ENCODE measurements at regions not wholly inside any gene's neighbourhood (a gene's known extent, or its start where the extent isn't known, plus 50 kb on each side); places are given as distances from the start of the nearest gene placed in this dataset.
"Not testable (repeated sequence)": the region's sequence is repeated elsewhere in the genome, so short reads cannot be mapped to it uniquely, and the experiment has no call there.

DNA sequence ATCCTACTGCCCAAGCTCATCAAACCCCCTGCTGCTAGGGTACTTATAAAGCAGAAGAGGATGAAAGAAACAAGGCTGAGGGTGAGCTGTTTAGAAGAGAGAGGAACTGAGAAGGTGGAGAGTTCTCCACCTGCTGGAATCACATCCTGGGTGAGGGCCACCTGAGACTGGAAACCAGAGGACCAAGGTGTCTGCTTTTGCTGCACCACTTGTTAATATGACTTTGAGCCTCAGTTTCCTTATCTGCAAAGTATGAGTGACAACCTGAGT lies 203.2 kb upstream of the SSTR1 start:
- Histone ChIP-seq H3K4me2 (ENCODE audit: insufficient read depth, low read length) (no peak overlapping the region), H3K36me3 (ENCODE audit: insufficient read depth, low read length) (no peaks in the 10 kb centered on the region), H2AFZ (ENCODE audit: low read length) (no peak overlapping the region), H3K9me3 (ENCODE audit: low read depth, low read length) (peaks cover 2% of the 10 kb centered on the region), H3K4me3 (ENCODE audit: insufficient read depth, low read length) (no peak overlapping the region), H3K27me3 (ENCODE audit: insufficient read depth, low read length) (no peaks in the 10 kb centered on the region), H3K79me2 (ENCODE audit: insufficient read depth, low read length) (no peaks in the 10 kb centered on the region), H3K4me1 (ENCODE audit: insufficient read depth, low read length) (no peaks in the 10 kb centered on the region), H4K20me1 (ENCODE audit: insufficient read depth, low read length) (no peaks in the 10 kb centered on the region), H3K27ac (ENCODE audit: low read depth, low read length) (no peak overlapping the region)
- no peak for DNase-seq (ENCODE audit: insufficient read length, low spot score, missing footprints)
- TF ChIP-seq, protein P1, sequence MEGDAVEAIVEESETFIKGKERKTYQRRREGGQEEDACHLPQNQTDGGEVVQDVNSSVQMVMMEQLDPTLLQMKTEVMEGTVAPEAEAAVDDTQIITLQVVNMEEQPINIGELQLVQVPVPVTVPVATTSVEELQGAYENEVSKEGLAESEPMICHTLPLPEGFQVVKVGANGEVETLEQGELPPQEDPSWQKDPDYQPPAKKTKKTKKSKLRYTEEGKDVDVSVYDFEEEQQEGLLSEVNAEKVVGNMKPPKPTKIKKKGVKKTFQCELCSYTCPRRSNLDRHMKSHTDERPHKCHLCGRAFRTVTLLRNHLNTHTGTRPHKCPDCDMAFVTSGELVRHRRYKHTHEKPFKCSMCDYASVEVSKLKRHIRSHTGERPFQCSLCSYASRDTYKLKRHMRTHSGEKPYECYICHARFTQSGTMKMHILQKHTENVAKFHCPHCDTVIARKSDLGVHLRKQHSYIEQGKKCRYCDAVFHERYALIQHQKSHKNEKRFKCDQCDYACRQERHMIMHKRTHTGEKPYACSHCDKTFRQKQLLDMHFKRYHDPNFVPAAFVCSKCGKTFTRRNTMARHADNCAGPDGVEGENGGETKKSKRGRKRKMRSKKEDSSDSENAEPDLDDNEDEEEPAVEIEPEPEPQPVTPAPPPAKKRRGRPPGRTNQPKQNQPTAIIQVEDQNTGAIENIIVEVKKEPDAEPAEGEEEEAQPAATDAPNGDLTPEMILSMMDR (IDR thresholded peaks at IDR 0.05; ENCODE audit: extremely low read depth, low read depth, low read length): no peak

DNA sequence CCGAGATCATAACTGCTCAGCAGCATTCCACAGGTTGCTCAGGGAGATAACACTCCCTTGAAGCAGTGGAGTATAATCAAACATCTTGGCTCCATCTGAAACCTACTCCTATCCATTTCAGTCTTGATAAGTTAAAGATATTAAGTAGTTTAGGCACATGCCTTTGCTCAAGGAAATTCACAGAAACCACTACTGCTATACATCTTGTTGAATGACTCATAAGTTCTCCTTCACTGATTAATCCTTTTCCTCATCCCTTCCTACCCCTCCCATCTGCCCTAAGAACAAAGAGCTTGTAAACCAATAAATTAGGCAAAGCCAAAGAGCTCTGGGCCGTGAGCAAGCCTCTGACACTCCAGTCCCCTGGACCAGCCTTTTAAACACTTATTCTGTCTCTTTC lies 196.5 kb upstream of the SSTR1 start:
- DNase-seq (ENCODE audit: insufficient read length, low spot score, missing footprints); H3K27me3 ChIP-seq (ENCODE audit: insufficient read depth, low read length); H2AFZ ChIP-seq (ENCODE audit: low read length): not testable (repeated sequence)

DNA sequence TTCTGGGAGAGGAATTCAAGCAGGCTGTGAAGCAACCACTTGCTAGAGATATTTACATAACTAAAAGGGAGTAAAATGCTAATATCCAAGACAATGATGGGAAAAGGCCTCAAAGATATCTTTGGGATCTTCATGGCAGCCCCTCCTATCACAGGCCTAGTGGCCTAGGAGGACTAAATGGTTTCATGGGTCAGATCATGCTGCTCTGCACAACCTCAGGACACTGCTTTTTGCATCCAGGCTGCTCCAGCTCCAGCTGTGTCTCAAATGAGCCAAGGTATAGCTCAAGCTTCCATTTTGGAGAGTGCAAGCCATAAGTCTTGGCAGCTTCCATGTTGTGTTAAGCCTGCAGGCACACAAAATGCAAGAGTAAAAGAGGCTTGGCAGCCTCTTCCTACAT lies 195.6 kb upstream of the SSTR1 start:
- no peaks in the 10 kb centered on the region for H3K36me3 ChIP-seq (ENCODE audit: insufficient read depth, low read length)
- peaks cover 5% of the 10 kb centered on the region for H3K9me3 ChIP-seq (ENCODE audit: low read depth, low read length)
- no peak overlapping the region for H3K4me3 ChIP-seq (ENCODE audit: insufficient read depth, low read length)
- H3K79me2 ChIP-seq (ENCODE audit: insufficient read depth, low read length): no peaks in the 10 kb centered on the region
- H3K27me3 ChIP-seq (ENCODE audit: insufficient read depth, low read length): no peaks in the 10 kb centered on the region
- DNase-seq (ENCODE audit: insufficient read length, low spot score, missing footprints): no peak
- H3K4me2 ChIP-seq (ENCODE audit: insufficient read depth, low read length): no peak overlapping the region
- no peaks in the 10 kb centered on the region for H3K4me1 ChIP-seq (ENCODE audit: insufficient read depth, low read length)
- H3K27ac ChIP-seq (ENCODE audit: low read depth, low read length): no peak overlapping the region
- TF ChIP-seq, protein P1 (IDR thresholded peaks at IDR 0.05; ENCODE audit: extremely low read depth, low read depth, low read length): no peak
- no peak overlapping the region for H2AFZ ChIP-seq (ENCODE audit: low read length)
- H4K20me1 ChIP-seq (ENCODE audit: insufficient read depth, low read length): no peaks in the 10 kb centered on the region

More for the DNA sequence above, 196.5 kb upstream of the SSTR1 start:
- not testable (repeated sequence) for H4K20me1 ChIP-seq (ENCODE audit: insufficient read depth, low read length); H3K36me3 ChIP-seq (ENCODE audit: insufficient read depth, low read length); H3K27ac ChIP-seq (ENCODE audit: low read depth, low read length); H3K79me2 ChIP-seq (ENCODE audit: insufficient read depth, low read length); H3K4me3 ChIP-seq (ENCODE audit: insufficient read depth, low read length); H3K9me3 ChIP-seq (ENCODE audit: low read depth, low read length); H3K4me2 ChIP-seq (ENCODE audit: insufficient read depth, low read length); H3K4me1 ChIP-seq (ENCODE audit: insufficient read depth, low read length)

DNA sequence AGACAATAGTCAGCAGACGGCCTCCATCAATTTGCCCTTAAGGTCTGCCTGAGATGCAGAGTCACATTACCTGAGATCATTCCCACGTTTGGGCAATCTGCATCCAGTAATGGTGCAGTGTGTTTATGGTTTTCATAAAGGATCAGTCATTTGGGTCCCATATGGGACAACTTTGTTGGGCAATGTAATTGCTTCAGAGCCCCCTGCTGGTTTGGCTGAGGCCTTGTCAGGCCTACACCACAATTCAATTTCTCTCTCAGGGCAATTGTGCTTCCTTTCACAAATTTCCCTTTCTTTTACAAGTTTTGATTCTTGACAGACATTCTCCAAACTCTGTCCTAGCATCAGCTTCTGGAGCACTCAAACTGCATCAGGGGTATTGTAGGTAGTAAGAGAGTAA lies 191.2 kb upstream of the SSTR1 start:
- Histone ChIP-seq H3K27ac (ENCODE audit: low read depth, low read length) (no peak overlapping the region), H3K4me3 (ENCODE audit: insufficient read depth, low read length) (no peak overlapping the region), H3K4me2 (ENCODE audit: insufficient read depth, low read length) (no peak overlapping the region), H3K79me2 (ENCODE audit: insufficient read depth, low read length) (no peaks in the 10 kb centered on the region), H4K20me1 (ENCODE audit: insufficient read depth, low read length) (no peaks in the 10 kb centered on the region), H3K4me1 (ENCODE audit: insufficient read depth, low read length) (no peaks in the 10 kb centered on the region), H3K9me3 (ENCODE audit: low read depth, low read length) (peaks cover 5% of the 10 kb centered on the region), H3K27me3 (ENCODE audit: insufficient read depth, low read length) (no peaks in the 10 kb centered on the region), H3K36me3 (ENCODE audit: insufficient read depth, low read length) (no peaks in the 10 kb centered on the region), H2AFZ (ENCODE audit: low read length) (no peak overlapping the region)
- TF ChIP-seq, protein P1 (IDR thresholded peaks at IDR 0.05; ENCODE audit: extremely low read depth, low read depth, low read length): no peak
- no peak for DNase-seq (ENCODE audit: insufficient read length, low spot score, missing footprints)

DNA sequence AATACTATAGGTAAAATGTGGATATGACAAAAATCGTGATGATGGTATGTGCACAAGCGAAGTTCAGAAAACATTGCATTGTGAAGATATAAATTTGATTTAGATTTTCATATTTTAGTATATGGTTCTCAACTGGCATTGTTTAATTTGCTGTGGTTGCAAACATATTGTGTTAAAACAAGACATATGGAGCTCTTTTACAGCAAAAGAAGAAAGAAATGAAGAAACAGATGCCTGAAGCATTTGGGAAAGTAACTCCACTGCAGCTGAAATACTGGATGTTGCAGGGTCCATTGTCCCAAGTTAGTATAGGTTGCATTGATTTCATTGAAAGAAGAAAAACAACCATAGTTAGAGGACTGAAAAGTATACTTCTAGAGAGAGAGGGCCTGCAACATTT lies 185.8 kb upstream of the SSTR1 start:
- Histone ChIP-seq H4K20me1 (ENCODE audit: insufficient read depth, low read length) (no peaks in the 10 kb centered on the region), H3K36me3 (ENCODE audit: insufficient read depth, low read length) (no peaks in the 10 kb centered on the region), H3K4me3 (ENCODE audit: insufficient read depth, low read length) (no peak overlapping the region), H3K27me3 (ENCODE audit: insufficient read depth, low read length) (no peaks in the 10 kb centered on the region), H3K9me3 (ENCODE audit: low read depth, low read length) (no peaks in the 10 kb centered on the region), H3K4me2 (ENCODE audit: insufficient read depth, low read length) (no peak overlapping the region), H2AFZ (ENCODE audit: low read length) (no peak overlapping the region), H3K4me1 (ENCODE audit: insufficient read depth, low read length) (no peaks in the 10 kb centered on the region), H3K79me2 (ENCODE audit: insufficient read depth, low read length) (no peaks in the 10 kb centered on the region), H3K27ac (ENCODE audit: low read depth, low read length) (no peak overlapping the region)
- no peak for DNase-seq (ENCODE audit: insufficient read length, low spot score, missing footprints)
- TF ChIP-seq, protein P1 (IDR thresholded peaks at IDR 0.05; ENCODE audit: extremely low read depth, low read depth, low read length): no peak
